Body of pancreas (tissue), 4 donors: ENCODE measurements at regions not wholly inside any gene's neighbourhood (a gene's known extent, or its start where the extent isn't known, plus 50 kb on each side); places are given as distances from the start of the nearest gene placed in this dataset.

ENCODE experiments used
- POLR2A ChIP-seq, 3 donors: fragments of 450-650 bp; IDR thresholded peaks; one replicate each; pipeline ENCODE4 v1.6.1; 2016; ENCODE audit warnings: antibody characterized with exemption in 3 of 3, mild to moderate bottlenecking in 2 of 3
- TF ChIP-seq, protein P1 (sequence below), 7 experiments: fragments of 450-650 bp in 4 of 7; fragments of 200-600 bp in 3 of 7; sonication (generic) in 3 of 7; IDR thresholded peaks; one replicate each; pipeline ENCODE4 v1.5.1; 2016 to 2019; ENCODE audit warnings: antibody characterized with exemption in 7 of 7

DNA sequence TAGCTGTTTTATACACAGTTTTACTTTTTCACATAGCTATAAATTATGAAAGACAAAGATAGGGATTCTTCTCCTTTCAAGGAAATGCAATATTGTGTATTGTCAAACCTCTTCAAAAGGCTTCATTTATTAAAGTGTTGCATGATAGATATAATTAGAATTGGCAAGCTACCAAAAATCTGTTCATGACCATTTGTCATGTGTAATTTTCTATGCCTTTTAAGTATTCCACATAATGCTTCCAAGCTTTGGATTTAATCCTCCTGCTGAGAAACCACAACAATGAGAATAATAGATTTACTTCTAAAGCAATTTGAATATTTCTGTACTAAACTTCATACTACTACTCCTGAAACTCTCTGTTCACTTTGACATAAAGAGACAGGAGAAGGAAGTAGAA is 403.2 kb upstream of the CCDC179 start:
- TF ChIP-seq POLR2A (IDR thresholded peaks at IDR 0.05) = no peak
- TF ChIP-seq, protein P1, sequence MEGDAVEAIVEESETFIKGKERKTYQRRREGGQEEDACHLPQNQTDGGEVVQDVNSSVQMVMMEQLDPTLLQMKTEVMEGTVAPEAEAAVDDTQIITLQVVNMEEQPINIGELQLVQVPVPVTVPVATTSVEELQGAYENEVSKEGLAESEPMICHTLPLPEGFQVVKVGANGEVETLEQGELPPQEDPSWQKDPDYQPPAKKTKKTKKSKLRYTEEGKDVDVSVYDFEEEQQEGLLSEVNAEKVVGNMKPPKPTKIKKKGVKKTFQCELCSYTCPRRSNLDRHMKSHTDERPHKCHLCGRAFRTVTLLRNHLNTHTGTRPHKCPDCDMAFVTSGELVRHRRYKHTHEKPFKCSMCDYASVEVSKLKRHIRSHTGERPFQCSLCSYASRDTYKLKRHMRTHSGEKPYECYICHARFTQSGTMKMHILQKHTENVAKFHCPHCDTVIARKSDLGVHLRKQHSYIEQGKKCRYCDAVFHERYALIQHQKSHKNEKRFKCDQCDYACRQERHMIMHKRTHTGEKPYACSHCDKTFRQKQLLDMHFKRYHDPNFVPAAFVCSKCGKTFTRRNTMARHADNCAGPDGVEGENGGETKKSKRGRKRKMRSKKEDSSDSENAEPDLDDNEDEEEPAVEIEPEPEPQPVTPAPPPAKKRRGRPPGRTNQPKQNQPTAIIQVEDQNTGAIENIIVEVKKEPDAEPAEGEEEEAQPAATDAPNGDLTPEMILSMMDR (IDR thresholded peaks at IDR 0.05) = no peak
